ENCODE measurements at regions not wholly inside any gene's neighbourhood (a gene's known extent, or its start where the extent isn't known, plus 50 kb on each side); places are given as distances from the start of the nearest gene placed in this dataset.

GRCh38 chr6:43970068-43970912 is 157.0 kb downstream of the MRPL14 start:
- H3K4me3 ChIP-seq: no peak overlapping the region
- in situ Hi-C loops (cut with MboI): no loop called here
- FAIRE-seq (peak; percentile 11), ATAC-seq (peak; percentile 34), DNase-seq (ENCODE audit: extremely low read depth in 1 of 4, low spot score in 3 of 4) (no peak)
- H3K27ac ChIP-seq (ENCODE audit: extremely low read depth, low read depth, low read length): peak overlapping the region; percentile 74
- ChIA-PET POLR2A (interaction anchor here (0.5 to 2.3 kb wide), 15 partner anchors 8 to 281 kb away, joined by 3 to 8 read pairs (median 4); no protein-coding TSS in a partner anchor), CTCF (ENCODE audit: low intra/inter-chr PET ratio) (no interaction called here)
- peak overlapping the region; percentile 84 for H3K4me2 ChIP-seq (ENCODE audit: insufficient read depth, low read length)
- H3K9me1 ChIP-seq (ENCODE audit: control insufficient read depth, insufficient read depth, low read length): no peaks in the 10 kb centered on the region
- intact Hi-C loops (cut with micrococcal nuclease): no loop called here
- H2AFZ ChIP-seq (ENCODE audit: low read depth, low read length): peak overlapping the region; percentile 88
- peaks cover 32% of the 10 kb centered on the region; the same call in 2 of the 3 replicates for H3K79me2 ChIP-seq (ENCODE audit: control insufficient read depth, insufficient read depth, low read length)
- peaks cover 50 to 76% of the 10 kb centered on the region in 2 experiments for H3K4me1 ChIP-seq (replicated peaks in 1 of 2; ENCODE audit: control insufficient read depth in 2 of 2, insufficient read depth in 2 of 2, low read length in 2 of 2)
- H4K20me1 ChIP-seq (replicated peaks; ENCODE audit: control insufficient read depth, insufficient read depth, low read length): no peaks in the 10 kb centered on the region
- WGBS (ENCODE audit: insufficient coverage, low coverage, missing lambda C conversion rate): 21% methylated on average over 3 of the region's 3 CpGs
- no peaks in the 10 kb centered on the region for H3K27me3 ChIP-seq (ENCODE audit: control insufficient read depth in 2 of 2, insufficient read depth in 2 of 2, low read length in 2 of 2)
- BruUV-seq (replicated peaks): no TSS peak
- peak overlapping the region; percentile 66 to 85; a peak in 3 of 4 replicates for H3K9ac ChIP-seq (ENCODE audit: insufficient read depth in 1 of 2, low read depth in 2 of 2, low read length in 2 of 2)
- no peaks in the 10 kb centered on the region for H3K36me3 ChIP-seq (ENCODE audit: control insufficient read depth, insufficient read depth, low read length)
- H3K9me3 ChIP-seq (replicated peaks; ENCODE audit: control insufficient read depth, insufficient read depth, low read depth, low read length): no peaks in the 10 kb centered on the region
- TF ChIP-seq MEF2D (tag; conservative IDR thresholded peaks at IDR 0.05; ENCODE audit: low read depth): no peak
- no peak for TF ChIP-seq SMARCB1 (IDR thresholded peaks at IDR 0.05; ENCODE audit: insufficient read length, low read depth)
- TF ChIP-seq GMEB1 (CRISPR knock-in tag; IDR thresholded peaks at IDR 0.05): no peak
- TF ChIP-seq POLR2B (IDR thresholded peaks at IDR 0.05; ENCODE audit: low read depth, partially characterized antibody): peak; percentile 23
- TF ChIP-seq CBX1 (IDR thresholded peaks at IDR 0.05; ENCODE audit: low read depth): no peak
- TF ChIP-seq MNT (conservative IDR thresholded peaks at IDR 0.05): no peak
- TF ChIP-seq ZBTB7A (IDR thresholded peaks at IDR 0.05; ENCODE audit: borderline replicate concordance, control insufficient read depth, low read depth, low read length): no peak
- TF ChIP-seq ZBTB49 (CRISPR knock-in tag; IDR thresholded peaks at IDR 0.05; ENCODE audit: borderline replicate concordance): no peak
- TF ChIP-seq ZNF24 (IDR thresholded peaks at IDR 0.05): no peak
- no peak for TF ChIP-seq PRMT5 (CRISPR knock-in tag; IDR thresholded peaks at IDR 0.05)
- TF ChIP-seq ZNF75A (CRISPR knock-in tag; IDR thresholded peaks at IDR 0.05): no peak
- no peak for TF ChIP-seq CXXC5 (CRISPR knock-in tag; IDR thresholded peaks at IDR 0.05)
- TF ChIP-seq BACH1 (tag; IDR thresholded peaks at IDR 0.05): no peak
- TF ChIP-seq MIER1 (IDR thresholded peaks at IDR 0.05; ENCODE audit: low read depth): no peak; the same call in 1 of the 2 replicates
- TF ChIP-seq CCAR2 (IDR thresholded peaks at IDR 0.05; ENCODE audit: low read depth, low read length): no peak
- TF ChIP-seq CEBPB (tag; IDR thresholded peaks at IDR 0.05): no peak
- TF ChIP-seq ZNF561 (CRISPR knock-in tag; conservative IDR thresholded peaks at IDR 0.05): no peak

Measured in K562 (cell line).